BLaER1 treated with 17β-estradiol and CSF1 and Interleukin-3, amounts not matched to agents 10 nM and 100 nM (cell line): ENCODE measurements at regions not wholly inside any gene's neighbourhood (a gene's known extent, or its start where the extent isn't known, plus 50 kb on each side); places are given as distances from the start of the nearest gene placed in this dataset.
"Not testable (repeated sequence)": the region's sequence is repeated elsewhere in the genome, so short reads cannot be mapped to it uniquely, and the experiment has no call there.

Experiments used
- H3K27ac ChIP-seq, 11 experiments: shearing (Covaris generic); formaldehyde crosslinking; 2 replicates each; pipeline ENCODE4 v1.8.1; 2022
- H3K27me3 ChIP-seq, 11 experiments: shearing (Covaris generic); formaldehyde crosslinking; 2 replicates each; pipeline ENCODE4 v1.8.1; 2022
- H3K36me3 ChIP-seq, 11 experiments: shearing (Covaris generic); formaldehyde crosslinking; 2 replicates each; pipeline ENCODE4 v1.8.1; 2022
- H3K4me1 ChIP-seq, 10 experiments: shearing (Covaris generic); formaldehyde crosslinking; 2 replicates each; pipeline ENCODE4 v1.8.1; 2022
- H3K4me2 ChIP-seq, 11 experiments: shearing (Covaris generic); formaldehyde crosslinking; 2 replicates each; pipeline ENCODE4 v1.8.1; 2022
- H3K4me3 ChIP-seq, 10 experiments: shearing (Covaris generic); formaldehyde crosslinking; 2 replicates each; pipeline ENCODE4 v1.8.1; 2022
- H3K9ac ChIP-seq, 11 experiments: shearing (Covaris generic); formaldehyde crosslinking; 2 replicates each; pipeline ENCODE4 v1.8.1; 2022
- H3K9me3 ChIP-seq, 11 experiments: shearing (Covaris generic); formaldehyde crosslinking; replicated peaks in 1 of 11; 2 replicates each; pipeline ENCODE4 v1.8.1; 2022
- H4K20me1 ChIP-seq, 11 experiments: shearing (Covaris generic); formaldehyde crosslinking; 2 replicates each; pipeline ENCODE4 v1.8.1; 2022
- Cebpa-rat ChIP-seq, 11 experiments: shearing (Covaris generic); IDR thresholded peaks; 2 replicates each; pipeline ENCODE4 v1.8.1; 2022

DNA sequence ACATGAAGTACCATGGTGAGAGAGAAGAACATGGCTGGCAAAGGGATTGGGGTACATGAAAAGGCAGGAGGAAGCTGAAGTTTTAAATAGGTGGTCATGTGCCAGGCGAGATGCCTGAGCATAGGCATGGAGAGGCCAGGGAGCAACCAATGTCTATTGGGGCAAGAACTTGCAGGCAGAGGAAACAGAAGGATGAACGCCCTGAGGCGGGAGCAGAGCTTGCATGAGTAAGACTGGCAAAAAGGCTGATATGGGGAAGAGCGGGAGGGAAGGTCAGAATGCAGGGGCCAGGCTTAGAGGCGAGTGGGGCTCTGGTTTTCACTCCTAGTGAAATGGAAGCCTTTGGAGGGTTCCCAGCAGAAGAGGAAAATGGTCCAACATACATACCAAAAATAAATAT is 52.5 kb upstream of the VSTM5 start:
- Histone ChIP-seq H3K36me3 (no peaks in the 10 kb centered on the region), H3K9ac (no peak overlapping the region), H3K9me3 (no peaks in the 10 kb centered on the region; a peak in 1 of 22 replicates), H3K27ac (no peak overlapping the region), H3K4me3 (no peak overlapping the region), H3K4me1 (no peaks in the 10 kb centered on the region), H4K20me1 (no peaks in the 10 kb centered on the region), H3K4me2 (no peak overlapping the region), H3K27me3 (no peaks in the 10 kb centered on the region)
- no peak for TF ChIP-seq Cebpa-rat (IDR thresholded peaks at IDR 0.05)

GRCh38 chr11:93903989-93904388 is 53.6 kb upstream of the VSTM5 start:
- Histone ChIP-seq H3K36me3 (no peaks in the 10 kb centered on the region), H3K9ac (no peak overlapping the region), H3K4me1 (no peaks in the 10 kb centered on the region), H3K9me3 (no peaks in the 10 kb centered on the region; a peak in 1 of 22 replicates), H4K20me1 (no peaks in the 10 kb centered on the region), H3K4me3 (no peak overlapping the region), H3K27me3 (no peaks in the 10 kb centered on the region), H3K4me2 (no peak overlapping the region), H3K27ac (no peak overlapping the region)
- no peak for TF ChIP-seq Cebpa-rat (IDR thresholded peaks at IDR 0.05)

- H3K4me1 ChIP-seq = no peaks in the 10 kb centered on the region
- H3K9ac ChIP-seq = no peak overlapping the region
- no peaks in the 10 kb centered on the region for H3K36me3 ChIP-seq
- no peaks in the 10 kb centered on the region; a peak in 1 of 22 replicates for H3K9me3 ChIP-seq
- no peak for TF ChIP-seq Cebpa-rat (IDR thresholded peaks at IDR 0.05)
- H3K4me3 ChIP-seq = no peak overlapping the region
- H3K4me2 ChIP-seq = no peak overlapping the region
- no peaks in the 10 kb centered on the region for H4K20me1 ChIP-seq
- no peak overlapping the region for H3K27ac ChIP-seq
- H3K27me3 ChIP-seq = no peaks in the 10 kb centered on the region
These were observed 54.3 kb upstream of the VSTM5 start for GRCh38 chr11:93904716-93905115.

- H3K27me3 ChIP-seq = no peaks in the 10 kb centered on the region
- H3K9ac ChIP-seq = no peak overlapping the region
- no peak for TF ChIP-seq Cebpa-rat (IDR thresholded peaks at IDR 0.05)
- no peak overlapping the region for H3K27ac ChIP-seq
- no peaks in the 10 kb centered on the region for H3K36me3 ChIP-seq
- H4K20me1 ChIP-seq = no peaks in the 10 kb centered on the region
- H3K9me3 ChIP-seq = no peaks in the 10 kb centered on the region
- no peak overlapping the region for H3K4me2 ChIP-seq
- H3K4me1 ChIP-seq = no peaks in the 10 kb centered on the region
- H3K4me3 ChIP-seq = no peak overlapping the region
These were observed 55.0 kb upstream of the VSTM5 start for GRCh38 chr11:93905384-93905783.

DNA sequence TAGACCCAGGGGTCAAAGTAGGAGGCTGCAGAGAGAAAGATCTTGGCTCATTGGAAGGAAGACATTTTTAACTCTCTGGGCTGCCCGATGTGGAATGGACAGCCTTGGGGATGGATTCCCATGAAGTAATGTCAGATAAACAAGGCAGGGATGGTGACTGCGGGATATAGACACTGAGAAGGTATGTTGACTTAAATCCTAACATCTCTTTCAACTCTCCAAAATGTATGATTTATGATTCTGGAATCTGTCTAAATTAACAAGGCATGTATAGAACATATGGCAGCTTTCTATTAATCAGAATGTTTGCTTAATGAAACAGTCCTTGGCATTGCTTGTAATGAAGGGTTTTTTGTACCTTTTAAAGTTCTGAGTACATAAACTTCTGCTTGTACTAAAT is 56.1 kb upstream of the VSTM5 start:
- no peaks in the 10 kb centered on the region for H3K27me3 ChIP-seq
- no peaks in the 10 kb centered on the region for H3K4me1 ChIP-seq
- H3K36me3 ChIP-seq = no peaks in the 10 kb centered on the region
- no peaks in the 10 kb centered on the region for H3K9me3 ChIP-seq
- no peak overlapping the region for H3K4me3 ChIP-seq
- H3K9ac ChIP-seq = no peak overlapping the region
- H3K27ac ChIP-seq = no peak overlapping the region
- no peaks in the 10 kb centered on the region for H4K20me1 ChIP-seq
- no peak overlapping the region for H3K4me2 ChIP-seq
- no peak for TF ChIP-seq Cebpa-rat (IDR thresholded peaks at IDR 0.05)

- no peak for TF ChIP-seq Cebpa-rat (IDR thresholded peaks at IDR 0.05)
- Histone ChIP-seq H4K20me1 (no peaks in the 10 kb centered on the region), H3K36me3 (no peaks in the 10 kb centered on the region), H3K27ac (no peak overlapping the region), H3K27me3 (no peaks in the 10 kb centered on the region), H3K4me2 (no peak overlapping the region), H3K9me3 (no peaks in the 10 kb centered on the region), H3K9ac (no peak overlapping the region), H3K4me3 (no peak overlapping the region), H3K4me1 (no peaks in the 10 kb centered on the region)
These were observed 57.5 kb upstream of the VSTM5 start for GRCh38 chr11:93907901-93908300.

DNA sequence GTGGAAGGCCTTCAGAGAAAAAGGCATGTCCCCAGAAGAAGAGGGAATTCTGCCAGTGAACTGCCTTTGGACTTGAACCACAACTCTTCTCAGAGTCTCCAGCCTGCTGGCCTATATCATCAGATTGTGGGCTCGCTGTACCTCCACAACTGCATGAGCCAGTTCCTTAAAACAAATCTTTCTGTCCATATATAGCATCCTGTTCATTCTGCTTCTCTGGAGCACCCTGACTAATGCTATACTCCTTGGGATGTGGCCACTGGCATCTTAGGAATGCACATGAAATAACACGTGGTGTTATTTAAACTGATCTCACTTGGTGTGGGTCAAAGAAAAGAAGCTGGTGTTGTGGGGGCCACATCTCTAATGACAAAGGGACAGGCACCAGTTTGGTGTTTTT is 58.3 kb upstream of the VSTM5 start:
- no peaks in the 10 kb centered on the region for H3K9me3 ChIP-seq

DNA sequence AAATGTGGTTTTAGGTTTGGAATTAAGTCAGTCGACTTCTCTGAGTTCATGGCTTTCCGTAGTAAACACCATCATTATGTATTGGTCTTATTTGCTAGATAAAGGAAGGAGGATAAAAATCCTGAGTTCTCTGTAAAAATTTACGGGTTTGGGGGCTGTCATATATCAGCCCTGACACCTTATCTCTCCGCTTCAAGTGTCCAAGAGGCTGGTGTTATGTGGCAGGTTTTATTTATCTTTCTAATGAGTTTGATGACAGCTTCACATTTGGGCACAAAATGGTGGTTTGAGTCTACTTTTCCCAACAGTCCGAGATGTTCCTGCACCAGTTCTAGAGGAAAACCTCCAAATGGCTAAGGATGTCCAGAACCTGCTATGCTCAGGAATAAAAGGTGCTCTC is 67.3 kb upstream of the VSTM5 start:
- no peak overlapping the region for H3K4me3 ChIP-seq
- H3K4me2 ChIP-seq = no peak overlapping the region
- no peaks in the 10 kb centered on the region for H4K20me1 ChIP-seq
- TF ChIP-seq Cebpa-rat (IDR thresholded peaks at IDR 0.05) = no peak
- no peaks in the 10 kb centered on the region for H3K27me3 ChIP-seq
- H3K36me3 ChIP-seq = no peaks in the 10 kb centered on the region
- no peak overlapping the region for H3K27ac ChIP-seq
- H3K4me1 ChIP-seq = peaks cover 0 to 9% (median 0%) of the 10 kb centered on the region in 10 experiments; a peak in 2 of 20 replicates
- H3K9ac ChIP-seq = no peak overlapping the region
- H3K9me3 ChIP-seq = peaks cover 0 to 17% (median 9%) of the 10 kb centered on the region in 11 experiments; a peak in 12 of 22 replicates

More for the DNA sequence above, 58.3 kb upstream of the VSTM5 start:
- Histone ChIP-seq H4K20me1 (no peaks in the 10 kb centered on the region), H3K4me1 (no peaks in the 10 kb centered on the region), H3K27ac (no peak overlapping the region), H3K36me3 (no peaks in the 10 kb centered on the region), H3K27me3 (no peaks in the 10 kb centered on the region), H3K4me2 (no peak overlapping the region), H3K9ac (no peak overlapping the region), H3K4me3 (no peak overlapping the region)
- TF ChIP-seq Cebpa-rat (IDR thresholded peaks at IDR 0.05) = no peak

DNA sequence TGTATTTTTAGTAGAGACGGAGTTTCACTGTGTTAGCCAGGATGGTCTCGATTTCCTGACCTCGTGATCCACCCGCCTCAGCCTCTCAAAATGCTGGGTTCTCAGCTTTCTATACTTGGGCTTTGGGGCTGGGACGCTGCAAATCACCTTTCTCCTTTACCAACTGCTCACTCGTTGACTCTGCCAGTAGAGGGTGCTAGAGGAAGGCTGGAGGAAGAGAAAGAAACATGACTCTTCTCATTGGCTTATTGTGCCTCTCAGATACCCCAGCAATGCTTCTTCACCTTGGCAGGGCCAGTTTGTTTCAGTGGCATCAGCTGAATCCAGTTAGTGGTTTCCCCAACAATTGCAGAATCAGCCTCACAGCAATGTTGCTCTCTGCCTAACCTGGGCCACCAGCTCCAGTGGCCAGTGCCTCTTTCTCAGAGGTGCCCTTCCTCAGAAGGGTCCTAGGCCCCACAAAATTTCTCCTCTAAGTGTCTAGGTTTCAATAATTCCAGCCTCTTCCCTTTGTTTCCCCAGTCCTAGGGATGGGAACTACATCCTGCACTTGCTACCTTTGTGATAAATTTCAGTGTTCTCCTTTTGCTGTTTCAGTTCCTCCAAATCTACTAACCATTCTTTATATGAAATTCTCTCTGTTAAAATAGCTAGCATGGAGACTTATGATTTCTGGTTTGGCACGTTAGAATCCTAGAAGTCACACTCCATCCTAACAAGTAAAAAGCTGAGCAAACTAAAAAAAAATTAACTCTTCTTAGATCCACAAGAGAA is 71.5 kb upstream of the VSTM5 start:
- TF ChIP-seq Cebpa-rat (IDR thresholded peaks at IDR 0.05) = no peak
- Histone ChIP-seq H3K27ac (no peak overlapping the region), H3K4me2 (no peak overlapping the region)

GRCh38 chr11:93922830-93923229 is 72.4 kb upstream of the VSTM5 start:
- Histone ChIP-seq H3K4me2 (no peak overlapping the region), H3K9ac (no peak overlapping the region), H3K36me3 (no peaks in the 10 kb centered on the region), H3K27me3 (no peaks in the 10 kb centered on the region), H3K4me1 (peaks cover 0 to 12% (median 0%) of the 10 kb centered on the region in 10 experiments; a peak in 2 of 20 replicates), H4K20me1 (no peaks in the 10 kb centered on the region), H3K27ac (no peak overlapping the region), H3K9me3 (0 out of 22 replicates have a peak, but pooled peaks cover 0 to 3% (median 0%) of the 10 kb centered on the region in 11 experiments), H3K4me3 (no peak overlapping the region)
- TF ChIP-seq Cebpa-rat (IDR thresholded peaks at IDR 0.05) = no peak

More for the DNA sequence above, 71.5 kb upstream of the VSTM5 start:
- Histone ChIP-seq H3K9ac (no peak overlapping the region), H4K20me1 (no peaks in the 10 kb centered on the region), H3K4me1 (peaks cover 0 to 12% (median 0%) of the 10 kb centered on the region in 10 experiments; a peak in 2 of 20 replicates), H3K9me3 (peaks cover 0 to 11% (median 4%) of the 10 kb centered on the region in 11 experiments; a peak in 11 of 22 replicates), H3K27me3 (no peaks in the 10 kb centered on the region), H3K4me3 (no peak overlapping the region), H3K36me3 (no peaks in the 10 kb centered on the region)

GRCh38 chr11:93926099-93926498 is 75.7 kb upstream of the VSTM5 start:
- H3K9me3 ChIP-seq, H3K27ac ChIP-seq, H4K20me1 ChIP-seq, H3K9ac ChIP-seq, H3K36me3 ChIP-seq, H3K4me3 ChIP-seq, H3K27me3 ChIP-seq, H3K4me2 ChIP-seq: not testable (repeated sequence)
- peaks cover 0 to 12% (median 0%) of the 10 kb centered on the region in 10 experiments; a peak in 2 of 20 replicates for H3K4me1 ChIP-seq
